ENCODE measurements at regions not wholly inside any gene's neighbourhood (a gene's known extent, or its start where the extent isn't known, plus 50 kb on each side); places are given as distances from the start of the nearest gene placed in this dataset.

DNA sequence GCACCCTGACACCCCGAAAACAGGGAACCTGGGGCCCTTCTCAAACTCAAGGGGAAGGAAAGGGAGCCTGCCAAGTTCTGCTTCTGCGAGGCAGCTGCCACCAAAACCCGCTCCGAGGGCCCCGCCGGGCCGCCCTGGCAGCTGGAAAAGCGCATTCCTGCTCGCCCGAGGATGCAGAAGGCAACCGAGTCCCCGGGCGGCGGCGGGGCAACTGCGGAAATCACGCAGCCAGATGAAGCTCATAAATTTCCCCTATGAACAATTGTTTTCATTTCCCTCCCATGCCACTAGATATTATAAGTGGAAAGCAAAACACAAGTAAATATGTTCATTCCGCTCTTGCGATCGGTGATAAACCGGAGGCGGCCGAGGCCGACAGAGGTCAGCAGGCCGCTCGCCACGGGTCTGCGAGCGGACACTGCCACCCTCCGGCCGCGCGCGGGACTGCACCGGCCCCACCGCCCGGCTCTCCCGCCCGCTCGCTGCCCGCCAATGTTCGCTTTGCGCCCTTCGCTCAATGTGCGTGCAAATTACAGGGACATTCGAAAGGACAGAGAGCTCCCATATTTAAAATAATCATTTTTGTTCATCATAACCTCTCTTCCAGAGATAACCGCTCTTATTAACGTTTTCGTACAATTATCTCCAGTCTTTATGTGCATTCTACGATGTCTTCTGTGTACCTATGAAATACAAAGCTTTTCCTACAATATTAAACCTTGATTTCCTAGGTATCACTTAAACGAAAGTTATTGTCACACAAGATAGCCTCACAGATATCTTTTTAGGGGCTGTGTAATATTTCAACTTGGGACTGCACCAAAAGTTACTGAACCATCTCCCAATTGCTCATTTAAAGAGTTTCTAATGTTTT lies 120.8 kb upstream of the ZNF507 start:
- H3K27me3 ChIP-seq: no peaks in the 10 kb centered on the region
- H3K4me1 ChIP-seq: no peaks in the 10 kb centered on the region
- no peaks in the 10 kb centered on the region for H3K9me3 ChIP-seq
- H3K27ac ChIP-seq: no peak overlapping the region
- no peak for TF ChIP-seq POLR2A (IDR thresholded peaks at IDR 0.05)
- TF ChIP-seq CTCF (IDR thresholded peaks at IDR 0.05): peak; percentile 92 to 99 (median 97)
- H3K4me3 ChIP-seq: peak overlapping the region; percentile 26 to 56
- H3K36me3 ChIP-seq (ENCODE audit: low read depth, missing control alignments): no peaks in the 10 kb centered on the region
- peak; percentile 69 for DNase-seq
- WGBS, 2 donors: 6 to 13% methylated on average over 35 to 51 of the region's 51 CpGs
- intact Hi-C loops (cut with DNase I; ENCODE audit: low total_unique reads): loop anchor here (5.0 kb wide), 1 partner anchor 1537 kb away; no protein-coding TSS in a partner anchor

DNA sequence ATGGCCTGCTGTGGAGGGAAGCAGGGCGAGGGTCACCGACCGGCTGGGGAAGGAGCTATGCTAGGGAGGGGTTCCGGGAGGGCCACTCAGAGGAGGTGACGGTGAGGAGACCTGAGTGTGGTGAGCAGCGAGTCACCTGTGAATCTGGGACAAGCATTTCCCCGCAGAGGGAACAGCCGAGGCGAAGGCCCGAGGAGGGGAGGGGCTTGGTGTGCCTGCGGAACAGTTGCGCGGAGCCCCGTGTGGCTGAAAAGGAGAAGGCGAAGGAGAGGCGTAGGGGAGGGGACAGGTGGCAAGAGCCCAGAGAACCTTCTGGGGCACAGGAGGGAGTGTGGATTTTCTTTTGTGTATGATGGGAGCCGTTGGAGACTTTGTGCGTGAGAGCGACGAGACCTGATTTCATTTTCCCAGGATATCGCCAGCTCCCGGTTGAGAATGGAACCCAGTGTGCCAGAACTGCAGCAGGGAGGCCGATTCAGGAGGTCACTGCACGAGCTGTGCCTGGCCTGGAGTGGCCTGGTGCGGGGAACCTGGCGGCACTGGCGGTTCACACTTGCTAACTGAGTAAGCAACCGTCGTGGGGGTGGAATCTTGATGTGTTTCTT lies 117.7 kb upstream of the ZNF507 start:
- Histone ChIP-seq H3K4me3 (no peak overlapping the region), H3K27ac (no peak overlapping the region), H3K27me3 (no peaks in the 10 kb centered on the region), H3K4me1 (no peaks in the 10 kb centered on the region), H3K9me3 (no peaks in the 10 kb centered on the region), H3K36me3 (ENCODE audit: low read depth, missing control alignments) (no peaks in the 10 kb centered on the region)
- WGBS, 2 donors: 54 to 79% methylated on average over 16 to 29 of the region's 29 CpGs
- DNase-seq: no peak
- intact Hi-C loops (cut with DNase I; ENCODE audit: low total_unique reads): no loop called here
- TF ChIP-seq POLR2A (IDR thresholded peaks at IDR 0.05) (no peak), CTCF (IDR thresholded peaks at IDR 0.05) (no peak)

- no peak overlapping the region for H3K27ac ChIP-seq
- H3K27me3 ChIP-seq: no peaks in the 10 kb centered on the region
- no peaks in the 10 kb centered on the region for H3K4me1 ChIP-seq
- no peaks in the 10 kb centered on the region for H3K9me3 ChIP-seq
- intact Hi-C loops (cut with DNase I; ENCODE audit: low total_unique reads): no loop called here
- DNase-seq: no peak
- no peak for TF ChIP-seq CTCF (IDR thresholded peaks at IDR 0.05)
- TF ChIP-seq POLR2A (IDR thresholded peaks at IDR 0.05): no peak
- no peak overlapping the region for H3K4me3 ChIP-seq
- whole genome bisulfite sequencing, 2 donors: 61 to 81% methylated on average over 3 to 6 of the region's 6 CpGs
- no peaks in the 10 kb centered on the region for H3K36me3 ChIP-seq (ENCODE audit: low read depth, missing control alignments)
Observed at GRCh38 chr19:32230441-32230840, 115.0 kb upstream of the ZNF507 start.

DNA sequence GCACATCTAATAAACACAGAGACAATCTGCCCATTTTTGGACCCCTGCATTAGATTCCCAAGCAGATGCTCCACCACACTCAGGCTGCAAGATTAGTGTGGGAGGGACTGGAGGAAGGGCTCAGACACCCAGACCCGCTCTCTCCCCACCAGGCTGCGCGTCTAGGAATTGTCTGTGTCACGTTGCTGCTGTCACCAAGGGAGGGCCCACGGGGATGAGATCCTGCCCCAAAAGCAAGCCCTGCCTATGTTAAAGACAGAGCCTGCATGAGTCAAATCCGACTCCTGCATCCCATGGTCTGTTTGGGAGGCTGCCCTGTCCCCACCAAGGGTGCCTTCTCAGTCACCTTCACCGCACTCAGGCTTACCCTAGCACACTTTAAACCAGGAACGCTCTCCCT lies 114.4 kb upstream of the ZNF507 start:
- 73 to 88% methylated on average over 6 to 8 of the region's 8 CpGs for WGBS, 2 donors
- TF ChIP-seq CTCF (IDR thresholded peaks at IDR 0.05) (no peak), POLR2A (IDR thresholded peaks at IDR 0.05) (no peak)
- H3K27me3 ChIP-seq: no peaks in the 10 kb centered on the region
- intact Hi-C loops (cut with DNase I; ENCODE audit: low total_unique reads): no loop called here
- no peaks in the 10 kb centered on the region for H3K36me3 ChIP-seq (ENCODE audit: low read depth, missing control alignments)
- H3K27ac ChIP-seq: no peak overlapping the region
- H3K4me3 ChIP-seq: no peak overlapping the region
- DNase-seq: no peak
- H3K9me3 ChIP-seq: no peaks in the 10 kb centered on the region
- H3K4me1 ChIP-seq: no peaks in the 10 kb centered on the region
